ENCODE measurements at regions not wholly inside any gene's neighbourhood (a gene's known extent, or its start where the extent isn't known, plus 50 kb on each side); places are given as distances from the start of the nearest gene placed in this dataset.

DNA sequence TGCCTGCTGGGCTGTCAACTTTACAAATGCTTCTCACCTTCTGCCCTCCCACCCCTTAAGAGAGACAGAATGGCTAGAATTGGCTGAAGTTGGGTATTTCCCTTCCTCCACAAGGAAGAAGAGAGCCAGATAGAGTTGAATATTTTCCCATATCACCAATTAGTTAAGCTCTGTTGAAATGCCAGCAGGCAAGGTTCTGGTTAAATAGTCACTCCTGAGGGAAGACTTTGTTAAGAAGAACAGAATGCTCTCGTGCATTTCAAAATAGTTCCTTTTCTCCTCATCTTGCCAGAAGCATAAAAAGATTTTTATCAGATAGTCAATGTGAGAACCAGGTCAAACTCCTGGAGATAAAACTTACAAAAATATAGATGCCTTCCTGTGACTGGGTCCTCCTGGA lies 2857.0 kb upstream of the PCDH20 start:
- DNase-seq (ENCODE audit: low read depth in 1 of 2, low spot score in 1 of 2): no peak

DNA sequence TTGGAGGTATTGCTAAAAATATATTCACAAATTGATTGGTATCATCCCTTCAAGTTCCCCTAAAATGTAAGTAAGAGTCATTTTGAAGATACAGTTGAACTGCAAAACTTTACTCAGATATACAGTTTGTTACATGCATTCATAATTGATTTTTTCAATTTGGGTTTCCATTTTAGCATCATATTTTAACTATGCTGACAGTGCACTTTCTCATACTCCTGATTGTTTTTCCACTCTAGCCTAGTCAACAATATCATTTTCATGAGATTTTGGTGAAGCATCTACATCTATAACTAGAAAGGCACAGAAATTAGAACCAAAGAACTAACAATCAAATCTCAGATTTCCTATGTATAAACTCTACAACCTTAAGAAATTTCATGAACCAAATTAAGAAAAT lies 2850.4 kb upstream of the PCDH20 start:
- no peak for DNase-seq (ENCODE audit: low read depth in 1 of 2, low spot score in 1 of 2)

DNA sequence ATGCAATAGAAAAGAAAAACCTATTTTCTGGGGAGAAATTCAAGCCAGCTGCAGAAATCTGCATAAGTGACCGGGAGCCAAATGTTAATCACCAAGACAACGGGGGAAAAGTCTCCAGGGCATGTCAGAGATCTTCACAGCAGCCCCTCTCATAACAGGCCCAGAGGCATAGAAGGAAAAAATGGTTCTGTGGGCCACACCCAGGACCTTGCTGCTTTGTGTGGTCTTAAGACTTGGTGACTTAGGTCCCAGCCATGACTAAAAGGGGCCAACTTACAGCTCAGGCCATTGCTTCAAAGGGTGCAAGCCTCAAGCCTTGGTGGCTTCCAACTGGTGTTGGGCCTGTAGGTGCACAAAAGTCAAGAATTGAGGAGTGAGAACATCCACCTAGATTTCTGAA lies 2847.6 kb upstream of the PCDH20 start:
- DNase-seq (ENCODE audit: low read depth in 1 of 2, low spot score in 1 of 2): no peak

DNA sequence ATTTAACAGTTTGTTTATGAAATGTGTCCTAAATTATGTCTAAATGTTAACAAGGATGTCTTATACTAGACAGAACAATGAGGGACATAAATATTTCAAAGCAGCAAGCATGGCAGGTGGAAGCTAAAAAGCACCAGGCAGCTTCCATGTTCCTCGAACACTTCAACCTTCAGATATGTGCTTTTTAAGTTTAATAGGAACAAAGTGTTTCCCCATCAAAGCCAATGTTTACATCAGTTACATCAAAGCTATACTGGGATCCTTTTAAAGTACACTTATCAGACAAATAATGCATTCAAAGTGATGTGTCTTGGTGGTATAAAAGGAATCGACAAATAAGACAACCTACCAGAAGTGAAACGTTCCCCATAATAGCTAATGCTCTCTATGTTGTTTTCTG lies 2841.1 kb upstream of the PCDH20 start:
- no peak for DNase-seq (ENCODE audit: low read depth in 1 of 2, low spot score in 1 of 2)

DNA sequence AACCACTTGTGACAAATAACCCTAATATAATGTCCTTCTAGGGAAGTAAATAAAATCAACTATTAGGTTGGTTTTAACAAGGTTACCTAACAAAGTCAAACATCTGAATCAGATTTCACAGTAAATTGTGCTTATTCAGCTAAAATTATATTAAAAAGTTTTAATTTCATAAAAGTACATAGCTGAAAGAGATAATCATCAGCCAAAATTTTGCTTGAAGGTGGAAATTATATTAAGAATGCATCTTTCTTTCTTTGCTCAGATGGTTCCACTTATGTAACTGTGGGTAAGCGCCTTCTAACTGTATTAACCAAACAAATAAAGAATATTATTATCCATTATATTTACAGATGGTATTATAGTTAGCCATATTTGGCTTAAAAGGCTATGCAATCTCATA lies 2840.3 kb upstream of the PCDH20 start:
- no peak for DNase-seq (ENCODE audit: low read depth in 1 of 2, low spot score in 1 of 2)

DNA sequence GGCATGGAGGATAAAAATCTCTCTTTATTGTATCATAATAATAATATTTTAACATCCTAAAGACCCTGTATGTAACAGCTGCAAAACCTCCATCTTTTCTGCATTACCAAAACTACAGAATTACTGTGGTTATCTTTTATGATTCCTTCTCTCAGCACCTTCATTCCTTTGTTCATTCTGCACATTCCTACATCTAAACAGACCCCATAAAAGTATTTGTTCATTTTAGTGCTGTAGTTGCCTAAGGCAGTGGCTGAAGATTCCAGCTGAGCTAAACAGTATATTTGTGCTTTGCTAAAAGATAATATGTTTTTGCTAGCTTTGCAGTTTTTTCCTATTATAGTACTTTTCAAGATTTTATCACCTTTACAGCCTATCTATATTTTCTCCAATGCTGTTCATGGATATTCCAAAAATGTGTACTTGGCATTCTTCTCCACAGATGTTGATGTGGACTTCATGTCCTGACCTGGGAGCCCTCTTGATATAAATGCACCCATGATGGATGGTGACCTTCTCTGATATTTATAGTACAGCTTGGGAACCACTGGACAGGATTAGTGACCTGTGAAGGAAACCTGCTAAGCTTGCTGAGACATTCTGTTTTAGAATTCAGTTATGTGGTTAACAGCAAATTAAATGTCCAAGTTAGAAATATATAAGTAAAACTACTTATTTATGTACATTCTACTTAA lies 2832.9 kb upstream of the PCDH20 start:
- DNase-seq (ENCODE audit: low read depth in 1 of 2, low spot score in 1 of 2): no peak

DNA sequence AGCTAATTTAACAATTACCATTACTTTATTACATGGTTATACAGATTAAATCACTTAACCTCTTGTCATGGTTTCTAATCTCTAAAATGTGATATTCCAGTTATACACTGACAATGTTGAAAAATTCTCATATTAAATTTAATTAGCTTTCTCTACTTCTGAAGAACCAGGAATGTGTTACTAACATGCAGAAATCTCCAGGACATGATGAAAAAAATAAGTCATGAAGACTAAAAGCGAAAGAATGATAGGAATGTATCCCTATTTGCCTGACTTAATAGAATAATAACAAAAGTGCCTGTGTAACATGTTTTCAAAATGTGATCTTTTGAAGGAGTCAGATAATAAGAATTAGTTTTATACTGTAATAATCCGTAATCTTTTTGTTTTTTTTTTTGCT lies 2823.7 kb upstream of the PCDH20 start:
- no peak for DNase-seq (ENCODE audit: low read depth in 1 of 2, low spot score in 1 of 2)

DNA sequence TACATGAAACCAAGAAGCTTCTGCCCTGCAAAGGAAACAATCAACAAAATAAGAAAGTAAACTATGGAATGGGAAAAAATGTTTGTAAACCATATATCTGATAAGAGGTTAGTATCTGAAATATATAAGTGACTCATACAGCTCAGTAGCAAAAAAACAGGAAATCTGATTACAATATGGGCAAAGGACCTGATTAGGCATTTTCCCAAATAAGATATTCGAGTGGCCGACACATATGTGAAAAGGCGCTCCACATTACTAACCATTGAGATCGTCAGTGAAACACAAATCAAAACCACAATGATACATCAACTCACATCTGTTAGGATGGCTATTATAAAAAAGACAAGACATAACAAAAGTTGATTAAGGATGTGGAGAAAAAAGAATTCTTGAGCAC lies 2818.6 kb upstream of the PCDH20 start:
- no peak for DNase-seq (ENCODE audit: low read depth in 1 of 2, low spot score in 1 of 2)

DNA sequence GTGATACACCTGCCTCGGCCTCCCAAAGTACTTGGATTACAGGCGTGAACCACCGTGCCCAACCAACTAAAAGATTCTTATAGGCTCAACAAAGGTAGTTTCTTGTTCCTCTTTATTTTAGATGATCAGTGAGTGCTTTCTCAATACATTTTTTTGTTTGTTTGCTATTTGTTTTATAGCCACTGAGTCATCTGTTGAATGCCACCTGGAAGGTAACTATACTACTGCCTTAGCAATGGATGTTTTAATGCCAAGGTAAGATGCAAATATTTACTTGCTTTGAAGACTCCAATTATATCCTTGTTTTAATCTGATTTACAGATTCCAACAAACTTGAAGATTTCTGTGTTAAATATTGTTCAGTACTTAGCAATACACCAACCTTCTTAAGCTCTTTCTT lies 2807.4 kb upstream of the PCDH20 start:
- DNase-seq (ENCODE audit: low read depth in 1 of 2, low spot score in 1 of 2): no peak

DNA sequence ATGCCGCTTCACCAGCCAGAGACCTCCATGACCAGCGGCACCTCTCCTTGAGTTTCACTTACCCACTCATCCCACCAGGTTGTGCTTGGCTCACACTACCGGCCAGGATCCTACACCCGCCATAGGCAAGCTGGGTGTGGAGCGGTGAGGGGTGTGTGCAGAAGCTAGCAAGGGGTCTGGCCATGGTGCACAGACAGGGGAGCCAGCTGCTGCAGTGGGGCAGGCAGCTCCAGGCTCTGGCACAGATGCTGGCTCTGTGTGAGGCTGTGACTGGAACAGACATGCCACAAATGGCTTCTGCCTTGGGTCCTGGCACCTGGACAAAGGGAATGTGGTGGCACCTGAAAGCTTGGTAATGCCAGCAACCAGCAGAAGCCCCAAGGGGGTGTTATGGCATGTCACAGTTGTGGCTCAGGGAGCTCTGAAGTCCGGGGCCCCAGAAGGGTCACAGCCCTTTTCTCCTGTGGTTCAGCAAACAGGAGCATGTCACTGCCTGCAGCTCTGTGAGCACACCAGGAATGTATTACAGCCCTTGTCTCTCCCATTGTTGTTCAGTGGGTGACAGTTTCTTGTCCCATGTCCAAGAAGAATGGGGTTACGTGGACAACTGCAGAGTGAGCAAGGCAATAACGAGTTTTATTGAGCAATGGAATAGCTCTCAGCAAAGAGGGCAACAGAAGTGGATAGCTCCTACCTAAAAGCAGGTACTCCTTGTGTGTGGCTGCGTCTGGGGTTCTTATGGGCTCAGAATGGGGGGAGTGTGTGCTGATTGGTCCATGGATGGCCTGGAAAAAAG lies 2791.0 kb upstream of the PCDH20 start:
- no peak for DNase-seq (ENCODE audit: low read depth in 1 of 2, low spot score in 1 of 2)

DNA sequence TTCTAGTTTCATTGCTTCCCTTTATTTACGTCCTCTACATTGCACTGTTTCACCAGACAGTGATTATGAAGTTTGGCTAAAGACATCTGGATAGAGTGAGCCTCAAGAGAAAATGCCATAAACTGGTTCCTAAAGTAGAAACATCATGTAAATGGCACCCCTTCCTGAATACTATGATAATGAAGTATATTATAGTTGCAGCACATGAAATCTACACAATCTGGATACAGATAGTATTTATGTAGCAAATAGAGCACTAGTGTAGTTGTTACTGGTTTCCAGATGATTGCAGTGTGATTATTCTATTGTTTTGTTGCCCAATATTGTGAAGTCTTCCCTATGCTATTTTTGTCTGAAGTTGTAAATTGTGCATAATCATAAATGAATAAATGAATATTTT lies 2786.9 kb upstream of the PCDH20 start:
- DNase-seq (ENCODE audit: low read depth in 1 of 2, low spot score in 1 of 2): no peak

DNA sequence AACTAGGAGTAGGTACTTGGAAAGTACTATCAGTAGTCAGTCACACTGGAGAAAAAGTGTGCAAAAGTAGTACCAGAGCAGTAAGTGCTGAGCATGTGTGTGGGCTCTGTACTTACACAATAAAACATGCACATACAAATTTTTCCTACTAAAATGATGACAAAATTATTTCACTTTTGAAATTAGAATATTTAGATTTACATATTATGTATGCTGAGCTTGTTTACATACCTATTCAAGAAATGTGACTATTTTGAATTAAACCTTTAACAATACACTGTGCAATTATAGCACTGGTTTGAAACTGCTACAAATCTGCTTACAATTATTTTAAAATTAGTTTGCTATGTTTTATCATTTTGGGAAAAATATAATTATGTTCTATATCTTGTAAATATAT lies 2781.6 kb upstream of the PCDH20 start:
- no peak for DNase-seq (ENCODE audit: low read depth in 1 of 2, low spot score in 1 of 2)

DNA sequence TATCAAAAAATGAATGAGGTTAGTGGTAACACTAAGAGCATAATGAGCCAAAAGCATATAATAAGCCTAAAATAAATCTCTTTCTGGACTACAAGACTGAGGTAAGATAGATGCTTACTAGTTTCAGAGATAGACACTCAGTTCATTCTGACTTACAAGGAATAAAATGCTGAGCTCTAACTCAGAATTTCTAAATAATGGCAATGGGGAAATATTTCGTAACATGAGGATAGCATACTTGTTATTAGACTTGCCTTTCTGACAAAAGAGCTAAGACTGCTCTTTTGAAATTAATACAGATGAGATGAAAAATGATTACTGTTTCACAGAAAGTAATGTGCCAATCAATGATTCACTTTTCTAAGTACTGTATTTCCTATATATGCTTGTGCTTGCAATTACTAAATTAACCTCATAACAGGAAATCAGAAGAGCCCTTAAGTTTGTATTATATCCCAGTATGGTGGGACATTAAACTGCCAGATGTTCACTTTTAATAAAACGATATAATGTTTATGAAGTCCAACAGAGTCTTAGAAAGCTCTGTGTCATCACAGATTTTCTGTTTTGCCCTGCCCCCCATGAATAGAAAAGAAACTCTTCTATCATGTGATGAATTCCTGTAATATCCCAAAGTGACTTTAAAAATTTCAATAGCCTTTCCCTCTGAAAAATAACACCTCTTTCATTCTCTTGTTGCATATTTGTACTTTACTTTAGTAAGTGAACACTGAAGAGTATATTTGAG lies 2771.0 kb upstream of the PCDH20 start:
- DNase-seq (ENCODE audit: low read depth in 1 of 2, low spot score in 1 of 2): no peak

DNA sequence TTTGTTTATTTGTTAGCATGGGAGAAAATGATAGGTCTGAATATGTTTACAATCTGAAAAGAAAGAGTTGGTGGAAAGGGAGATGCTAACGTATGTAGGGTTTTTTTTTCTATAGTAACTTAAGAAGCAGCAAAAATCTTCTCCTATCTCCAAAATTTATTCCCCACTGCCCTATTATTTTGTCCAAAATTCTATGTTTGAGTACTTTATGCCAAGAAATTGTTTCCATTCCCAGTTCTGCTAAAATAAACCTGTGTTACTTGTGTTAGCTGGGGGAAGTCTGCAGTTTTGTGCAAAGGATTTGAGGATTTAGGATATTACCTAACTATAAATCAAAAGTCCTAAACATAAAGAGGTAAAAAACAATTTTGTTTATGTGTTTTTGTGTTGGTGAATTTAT lies 2770.4 kb upstream of the PCDH20 start:
- no peak for DNase-seq (ENCODE audit: low read depth in 1 of 2, low spot score in 1 of 2)

DNA sequence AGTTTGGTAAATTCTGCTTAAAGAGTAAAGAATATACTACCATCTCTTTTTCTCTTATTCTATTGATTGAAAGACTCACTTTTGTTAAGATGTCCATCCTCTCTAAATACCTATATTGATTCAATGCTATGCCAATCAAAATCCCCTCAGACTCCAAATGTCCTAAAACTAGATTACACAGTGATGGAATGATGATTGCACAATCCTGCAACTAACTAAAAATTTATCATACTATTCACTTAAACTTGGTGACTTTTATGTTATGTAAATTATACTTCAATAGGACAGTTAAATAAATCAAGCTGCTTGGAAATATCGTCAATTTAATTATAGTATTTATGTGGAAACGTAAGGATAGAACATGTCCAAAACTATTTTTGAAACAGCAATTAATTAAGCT lies 2765.1 kb upstream of the PCDH20 start:
- no peak for DNase-seq (ENCODE audit: low read depth in 1 of 2, low spot score in 1 of 2)

DNA sequence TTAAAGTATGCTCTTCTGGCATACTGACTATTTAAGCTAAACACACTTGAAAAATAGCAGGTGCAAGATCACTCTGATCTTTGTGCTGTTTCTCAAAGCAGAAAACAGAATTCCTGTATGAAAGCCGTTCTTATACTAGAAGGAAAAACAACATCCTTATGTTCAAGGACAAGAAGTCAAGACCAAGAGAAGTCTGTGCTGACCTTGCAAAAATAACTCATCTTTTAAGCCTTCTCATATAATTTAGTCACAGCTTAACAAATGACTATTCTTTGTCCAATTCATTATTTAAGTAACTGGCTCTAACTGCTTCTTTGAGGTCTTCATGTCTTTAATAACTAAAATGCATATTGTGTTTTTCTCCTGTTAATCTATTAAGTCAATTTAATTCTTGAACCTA lies 2750.2 kb upstream of the PCDH20 start:
- DNase-seq (ENCODE audit: low read depth in 1 of 2, low spot score in 1 of 2): no peak

DNA sequence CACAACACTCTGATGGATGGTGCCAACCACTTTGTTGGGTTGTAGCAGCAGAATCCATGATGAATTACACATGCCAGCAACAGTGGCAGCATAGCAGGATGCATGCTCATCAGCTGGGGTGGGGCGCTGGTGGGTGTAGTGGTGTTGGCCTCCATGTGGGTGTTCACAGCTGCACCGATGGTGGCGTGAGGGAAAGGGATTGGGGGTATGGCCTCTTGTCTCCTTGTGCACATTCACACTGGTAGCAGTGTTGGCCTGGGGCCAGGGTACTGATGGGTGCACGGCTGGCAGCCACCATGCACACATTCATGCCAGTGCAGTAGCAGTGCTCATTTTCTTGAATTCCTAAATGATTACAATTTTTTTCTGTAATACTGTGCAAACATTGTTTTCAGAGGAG lies 2748.8 kb upstream of the PCDH20 start:
- no peak for DNase-seq (ENCODE audit: low read depth in 1 of 2, low spot score in 1 of 2)

DNA sequence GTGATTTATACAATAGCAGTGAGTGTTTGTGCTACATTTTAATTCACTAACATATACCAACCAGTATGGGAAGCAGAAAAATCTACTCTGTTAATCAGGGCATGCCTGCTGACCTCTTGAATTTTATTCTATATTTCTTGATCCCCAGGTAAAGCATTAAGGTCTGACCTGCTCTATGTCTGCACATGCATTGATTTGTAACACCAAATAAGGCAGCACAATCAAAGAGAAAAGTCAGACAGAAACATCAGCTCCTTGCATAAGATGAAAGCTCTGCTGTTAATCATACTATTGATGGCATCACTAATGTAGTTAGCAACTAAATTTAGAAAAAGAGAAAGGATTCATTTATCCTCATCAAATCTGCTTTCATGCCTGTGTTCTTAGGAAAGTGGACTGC lies 2744.8 kb upstream of the PCDH20 start:
- no peak for DNase-seq (ENCODE audit: low read depth in 1 of 2, low spot score in 1 of 2)

DNA sequence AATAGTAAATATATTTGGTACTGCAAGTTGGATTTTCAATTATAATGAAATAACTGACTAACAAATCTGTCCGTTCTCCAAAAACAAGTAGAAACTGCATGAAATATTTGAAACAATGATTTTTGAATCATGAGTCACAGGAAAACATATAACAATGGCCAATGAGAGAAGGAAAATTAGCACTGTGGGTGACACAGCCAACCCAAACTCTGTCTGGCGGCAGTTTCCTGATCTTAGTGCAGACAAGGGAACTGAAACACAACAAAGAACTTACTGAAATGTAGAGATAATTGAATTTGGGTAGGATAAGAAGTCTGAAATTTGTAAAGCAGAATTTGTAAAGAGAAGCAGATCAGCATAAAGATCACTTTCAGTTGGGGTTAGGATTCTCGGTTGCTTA lies 2743.3 kb upstream of the PCDH20 start:
- DNase-seq (ENCODE audit: low read depth in 1 of 2, low spot score in 1 of 2): no peak

DNA sequence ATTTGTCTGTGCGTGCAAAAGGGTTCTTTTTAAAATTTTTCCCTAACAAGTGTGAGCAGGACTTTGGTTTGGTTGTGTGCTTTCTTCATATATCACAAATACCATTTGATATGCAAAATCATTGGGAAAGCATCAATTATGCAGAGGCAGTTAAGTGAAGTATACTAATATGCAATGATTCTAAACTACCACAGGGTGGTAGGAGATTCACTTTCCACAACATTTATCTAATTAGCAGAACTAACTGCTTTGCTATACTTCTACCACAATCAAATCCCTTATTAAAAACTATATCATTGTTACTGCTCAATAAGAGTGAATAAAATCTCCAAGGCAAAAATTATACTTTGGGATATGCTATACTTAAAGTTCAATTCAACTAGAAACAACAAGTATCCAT lies 2738.9 kb upstream of the PCDH20 start:
- no peak for DNase-seq (ENCODE audit: low read depth in 1 of 2, low spot score in 1 of 2)

DNA sequence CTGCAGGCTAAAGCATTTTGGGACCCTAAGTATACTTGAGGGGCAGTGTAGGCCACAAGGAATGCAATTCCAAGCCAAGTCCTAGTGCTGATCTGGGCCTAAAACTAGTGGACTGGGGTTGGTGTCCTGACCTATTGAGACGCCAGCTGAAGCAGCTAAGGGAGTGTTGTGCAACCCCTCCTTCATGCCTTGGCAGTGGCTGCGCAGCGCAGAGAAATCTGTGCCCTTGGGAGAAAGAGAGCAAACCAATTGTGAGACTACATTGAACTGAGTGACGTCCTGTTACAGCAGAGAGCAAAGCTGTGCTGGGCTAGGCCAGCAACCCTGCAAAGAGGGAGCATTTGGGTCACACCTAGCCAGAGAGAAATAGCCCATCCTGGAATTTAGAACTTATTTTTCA lies 2715.0 kb upstream of the PCDH20 start:
- no peak for DNase-seq (ENCODE audit: low read depth in 1 of 2, low spot score in 1 of 2)

DNA sequence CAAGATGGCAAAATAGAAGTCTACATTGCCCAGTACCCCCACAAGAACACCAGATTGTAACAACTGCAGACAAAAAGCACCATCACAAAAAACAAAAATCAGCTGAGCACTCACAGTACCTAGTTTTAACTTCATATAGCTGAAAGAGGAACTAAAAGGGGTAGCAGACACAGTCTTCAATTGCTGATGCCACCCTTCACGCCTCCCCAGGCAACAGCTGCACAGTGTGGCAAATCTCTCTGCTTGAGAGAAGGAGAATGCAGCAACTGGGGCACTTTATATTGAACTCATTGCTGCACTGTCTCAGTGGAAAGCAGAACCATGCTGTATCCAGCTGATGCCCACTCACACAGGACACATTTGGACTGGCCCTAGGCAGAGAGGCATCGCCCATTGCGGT lies 2714.5 kb upstream of the PCDH20 start:
- DNase-seq (ENCODE audit: low read depth in 1 of 2, low spot score in 1 of 2): no peak

Data from activated CD4-positive, alpha-beta T cell treated with anti-CD3 and anti-CD28 coated beads, Interleukin-2, amount 50 U/mL, for 24 hours (primary cell).